ENCODE measurements at regions not wholly inside any gene's neighbourhood (a gene's known extent, or its start where the extent isn't known, plus 50 kb on each side); places are given as distances from the start of the nearest gene placed in this dataset.
"Not testable (repeated sequence)": the region's sequence is repeated elsewhere in the genome, so short reads cannot be mapped to it uniquely, and the experiment has no call there.

DNA sequence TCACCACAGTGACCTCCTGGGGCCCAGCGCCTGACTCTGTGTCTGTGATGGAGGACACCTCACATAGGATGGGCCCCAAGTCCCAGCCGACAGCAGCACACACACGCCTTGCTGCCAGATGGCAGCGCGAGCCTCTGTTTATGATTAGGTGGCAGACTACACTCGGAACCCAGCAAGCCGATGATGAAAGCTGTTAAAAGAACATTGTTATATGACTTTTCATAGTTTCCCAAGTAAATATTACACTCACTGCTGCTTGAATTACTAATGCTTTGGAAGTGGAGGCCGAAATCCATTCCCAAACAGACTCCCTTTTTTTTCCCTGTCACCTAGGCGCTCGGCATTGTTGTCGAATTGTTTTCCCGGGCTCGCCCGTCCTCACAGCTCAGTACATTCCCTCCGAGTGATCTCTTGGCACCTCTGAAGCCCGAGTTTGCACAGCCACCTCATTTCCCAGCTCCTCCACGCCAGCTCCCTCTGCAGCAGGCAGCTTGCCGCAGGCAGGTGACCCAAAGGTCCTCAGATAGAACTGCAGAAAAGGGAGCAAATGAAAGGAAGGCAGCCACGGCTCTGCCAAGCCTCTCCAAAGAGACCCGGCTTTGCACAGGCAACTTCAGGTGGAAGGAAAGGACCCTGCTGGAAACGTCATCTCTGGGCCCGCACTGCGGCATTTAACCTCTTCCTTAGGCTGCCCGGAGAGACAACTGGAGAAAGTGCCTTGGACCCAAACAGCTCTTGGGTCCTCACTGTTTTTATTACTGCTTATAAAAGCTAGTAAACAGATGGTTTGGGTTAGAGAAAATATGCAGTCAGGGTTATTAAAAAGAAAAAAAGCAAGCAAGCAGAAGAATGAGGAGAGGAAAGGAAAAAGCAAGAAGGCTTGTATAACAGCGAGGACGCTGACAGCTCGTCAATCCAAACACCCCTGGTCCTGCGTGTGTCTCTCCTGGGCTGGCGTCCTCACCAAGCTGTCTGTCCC, 72.2 kb upstream of the SLC25A33 start:
- DNase-seq: no peak

GRCh38 chr1:9469882-9470281, 69.4 kb upstream of the SLC25A33 start:
- DNase-seq: not testable (repeated sequence)

- DNase-seq: no peak
Observed at GRCh38 chr1:9471679-9472078, 67.6 kb upstream of the SLC25A33 start.

GRCh38 chr1:9472386-9473031, 66.8 kb upstream of the SLC25A33 start:
- no peak for DNase-seq

GRCh38 chr1:9473032-9473807, 66.0 kb upstream of the SLC25A33 start:
- DNase-seq: no peak

DNA sequence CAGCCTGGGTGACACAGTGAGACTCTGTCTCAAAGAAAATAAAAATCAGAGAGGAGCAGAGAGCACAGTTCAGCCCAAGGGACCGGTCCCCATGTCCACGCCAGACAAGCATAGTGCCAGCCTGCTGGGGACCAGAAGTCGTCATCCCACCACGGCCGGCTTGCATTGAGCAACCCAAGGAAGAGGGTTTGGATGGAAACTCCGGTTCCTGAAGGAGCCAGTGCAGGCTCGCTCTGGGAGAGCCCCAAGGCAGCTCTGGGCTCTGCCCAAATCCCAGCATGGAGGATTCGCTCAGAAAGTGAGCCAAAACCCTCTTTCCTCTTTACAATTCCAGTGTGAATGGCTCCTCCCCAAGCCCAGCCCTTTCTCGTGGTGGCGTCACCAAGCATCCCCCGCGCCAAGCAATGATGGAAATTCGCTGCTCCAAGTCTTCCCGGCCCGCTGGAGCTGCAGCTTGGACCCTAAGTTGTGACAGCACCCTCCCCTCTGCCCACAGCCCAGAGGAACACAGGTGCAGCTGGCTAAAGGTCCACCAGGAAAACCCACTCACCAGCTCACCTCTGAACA, 64.1 kb upstream of the SLC25A33 start:
- DNase-seq: no peak

DNA sequence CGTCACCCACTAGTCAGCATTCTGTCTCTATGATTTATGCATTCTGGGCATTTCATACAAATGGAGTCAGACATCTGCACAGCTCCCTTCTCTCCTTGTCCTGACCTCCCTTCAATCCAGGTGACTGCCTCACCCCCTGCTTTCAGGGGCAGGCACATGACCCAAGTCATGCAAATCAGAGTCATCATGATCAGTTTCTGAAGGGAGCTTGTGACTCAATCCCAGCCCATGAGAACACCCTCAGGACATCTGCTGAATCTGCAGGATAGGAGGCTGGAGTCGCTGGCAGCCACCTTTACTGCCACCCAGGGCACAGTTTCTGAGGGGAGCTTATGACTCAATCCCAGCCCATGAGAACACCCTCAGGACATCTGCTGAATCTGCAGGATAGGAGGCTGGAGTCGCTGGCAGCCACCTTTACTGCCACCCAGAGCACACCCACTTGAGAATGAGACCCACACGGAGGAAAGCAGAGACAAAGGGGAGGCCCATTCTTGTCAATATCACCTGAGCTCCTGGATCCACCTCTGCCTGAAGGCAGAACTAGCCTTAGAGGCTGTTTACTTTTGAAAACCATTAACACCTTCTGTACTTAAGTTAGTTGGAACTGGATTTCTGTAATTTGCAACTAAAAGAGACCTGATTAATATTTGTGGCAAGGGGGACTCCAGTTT, 62.3 kb upstream of the SLC25A33 start:
- DNase-seq: no peak

- DNase-seq: no peak
Observed at GRCh38 chr1:9477535-9477934, 61.7 kb upstream of the SLC25A33 start.

DNA sequence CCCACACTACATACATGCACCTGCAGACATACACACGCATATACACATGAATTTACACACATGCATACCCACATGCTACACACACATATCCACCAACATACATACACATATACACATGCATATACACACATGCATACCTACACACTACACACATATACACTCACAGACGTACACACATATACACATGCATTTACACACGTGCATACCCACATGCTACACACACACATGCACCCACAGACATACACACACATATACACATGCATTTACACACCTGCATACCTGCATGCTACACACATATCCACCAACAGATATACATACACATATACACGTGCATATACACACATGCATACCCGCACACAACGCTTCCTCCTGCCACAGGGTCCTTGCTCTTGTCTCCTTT, 61.2 kb upstream of the SLC25A33 start:
- DNase-seq: no peak

- DNase-seq: no peak
Observed at GRCh38 chr1:9481048-9481447, 58.2 kb upstream of the SLC25A33 start.

GRCh38 chr1:9482403-9482802, 56.9 kb upstream of the SLC25A33 start:
- DNase-seq: no peak

- no peak for DNase-seq
Observed at GRCh38 chr1:9482816-9483572, 56.3 kb upstream of the SLC25A33 start.

DNA sequence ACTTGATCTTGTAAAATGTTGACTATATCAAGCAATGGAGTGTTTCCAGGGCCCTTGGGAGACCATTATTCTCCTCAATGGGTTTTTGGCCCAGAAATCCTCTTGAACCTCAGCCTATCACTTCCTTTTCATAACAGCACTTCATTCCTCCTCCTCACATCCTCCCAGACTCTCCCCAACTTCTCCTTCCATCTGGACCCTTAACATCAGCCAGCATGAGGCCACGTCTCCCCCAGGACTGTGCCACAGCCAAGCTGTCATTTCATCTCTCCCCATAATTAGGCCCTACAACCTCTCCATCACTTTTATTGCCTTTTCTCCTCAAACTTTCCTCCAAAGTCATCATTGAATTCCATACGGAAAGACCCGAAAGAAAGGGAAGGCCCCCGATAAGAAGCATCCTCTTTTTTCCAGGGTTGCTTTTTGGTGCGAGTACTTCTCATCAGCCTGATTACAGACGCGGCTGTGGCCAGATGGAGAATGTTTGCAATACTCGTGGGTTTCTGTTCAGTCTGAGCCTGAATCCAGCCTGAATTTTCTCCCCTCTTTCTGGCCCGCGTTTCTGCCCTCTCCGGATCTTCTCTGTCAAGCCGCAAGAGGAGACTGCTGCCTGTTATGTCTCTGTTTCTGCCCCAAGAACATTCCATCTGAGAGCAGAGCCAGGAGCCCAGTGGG, 52.7 kb upstream of the SLC25A33 start:
- DNase-seq: no peak

Data from bone marrow (tissue), 2 donors.